GM12875 (cell line): ENCODE measurements at regions not wholly inside any gene's neighbourhood (a gene's known extent, or its start where the extent isn't known, plus 50 kb on each side); places are given as distances from the start of the nearest gene placed in this dataset.
"Not testable (repeated sequence)": the region's sequence is repeated elsewhere in the genome, so short reads cannot be mapped to it uniquely, and the experiment has no call there.

ENCODE experiments used
- H3K4me3 ChIP-seq: one replicate; pipeline ENCODE4 v1.5.1; 2011; ENCODE audit warnings: low read depth, low read length, control low read depth
- TF ChIP-seq, protein P1 (sequence below): IDR thresholded peaks from 2 replicates; pipeline ENCODE4 v1.5.1; 2011; ENCODE audit warnings: low read depth, mild to moderate bottlenecking, control low read depth, inconsistent platforms, low read length, moderate library complexity, borderline replicate concordance; ENCODE audit not compliant: insufficient read depth

DNA sequence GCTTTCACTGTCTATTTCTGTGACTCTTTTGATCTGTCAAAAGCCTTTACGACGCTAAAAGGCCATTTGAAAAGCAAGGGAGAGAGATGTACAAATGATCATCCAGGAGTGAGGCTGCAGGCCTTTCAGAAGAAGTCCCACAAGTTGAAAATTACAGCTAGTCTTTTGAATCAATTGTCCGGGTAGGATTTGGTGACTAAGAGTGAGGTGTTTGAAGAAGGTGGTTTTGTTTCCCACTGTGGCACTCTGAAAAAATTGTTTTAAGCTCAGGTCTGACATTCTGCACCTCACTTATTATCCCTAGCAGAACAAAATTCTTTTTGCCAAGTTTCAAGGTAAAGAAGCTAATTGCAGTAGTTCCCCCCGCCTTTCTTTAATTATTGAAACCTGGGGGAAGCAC, 50.8 kb upstream of the TMEM108 start:
- H3K4me3 ChIP-seq: no peak overlapping the region
- TF ChIP-seq, protein P1, sequence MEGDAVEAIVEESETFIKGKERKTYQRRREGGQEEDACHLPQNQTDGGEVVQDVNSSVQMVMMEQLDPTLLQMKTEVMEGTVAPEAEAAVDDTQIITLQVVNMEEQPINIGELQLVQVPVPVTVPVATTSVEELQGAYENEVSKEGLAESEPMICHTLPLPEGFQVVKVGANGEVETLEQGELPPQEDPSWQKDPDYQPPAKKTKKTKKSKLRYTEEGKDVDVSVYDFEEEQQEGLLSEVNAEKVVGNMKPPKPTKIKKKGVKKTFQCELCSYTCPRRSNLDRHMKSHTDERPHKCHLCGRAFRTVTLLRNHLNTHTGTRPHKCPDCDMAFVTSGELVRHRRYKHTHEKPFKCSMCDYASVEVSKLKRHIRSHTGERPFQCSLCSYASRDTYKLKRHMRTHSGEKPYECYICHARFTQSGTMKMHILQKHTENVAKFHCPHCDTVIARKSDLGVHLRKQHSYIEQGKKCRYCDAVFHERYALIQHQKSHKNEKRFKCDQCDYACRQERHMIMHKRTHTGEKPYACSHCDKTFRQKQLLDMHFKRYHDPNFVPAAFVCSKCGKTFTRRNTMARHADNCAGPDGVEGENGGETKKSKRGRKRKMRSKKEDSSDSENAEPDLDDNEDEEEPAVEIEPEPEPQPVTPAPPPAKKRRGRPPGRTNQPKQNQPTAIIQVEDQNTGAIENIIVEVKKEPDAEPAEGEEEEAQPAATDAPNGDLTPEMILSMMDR: no peak

DNA sequence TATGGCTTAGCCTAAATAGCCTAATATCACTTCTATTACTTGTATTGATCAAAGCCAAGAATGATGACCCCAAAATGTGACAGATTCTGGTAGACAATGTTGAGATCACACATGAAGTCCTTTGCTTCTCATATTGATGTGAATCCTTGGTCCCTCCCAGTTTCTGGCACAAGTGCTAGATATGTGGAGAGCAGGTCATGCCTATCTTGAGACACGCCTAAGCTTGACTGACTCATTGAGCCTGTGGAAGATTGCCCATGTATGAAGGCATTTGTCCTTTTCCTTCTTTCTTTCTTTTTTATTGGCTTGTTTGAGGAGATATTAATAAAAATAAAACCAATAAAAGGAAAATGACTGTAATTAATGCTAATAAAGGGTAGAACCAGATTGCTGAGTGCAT, 54.0 kb upstream of the TMEM108 start:
- TF ChIP-seq, protein P1: no peak
- no peak overlapping the region for H3K4me3 ChIP-seq

DNA sequence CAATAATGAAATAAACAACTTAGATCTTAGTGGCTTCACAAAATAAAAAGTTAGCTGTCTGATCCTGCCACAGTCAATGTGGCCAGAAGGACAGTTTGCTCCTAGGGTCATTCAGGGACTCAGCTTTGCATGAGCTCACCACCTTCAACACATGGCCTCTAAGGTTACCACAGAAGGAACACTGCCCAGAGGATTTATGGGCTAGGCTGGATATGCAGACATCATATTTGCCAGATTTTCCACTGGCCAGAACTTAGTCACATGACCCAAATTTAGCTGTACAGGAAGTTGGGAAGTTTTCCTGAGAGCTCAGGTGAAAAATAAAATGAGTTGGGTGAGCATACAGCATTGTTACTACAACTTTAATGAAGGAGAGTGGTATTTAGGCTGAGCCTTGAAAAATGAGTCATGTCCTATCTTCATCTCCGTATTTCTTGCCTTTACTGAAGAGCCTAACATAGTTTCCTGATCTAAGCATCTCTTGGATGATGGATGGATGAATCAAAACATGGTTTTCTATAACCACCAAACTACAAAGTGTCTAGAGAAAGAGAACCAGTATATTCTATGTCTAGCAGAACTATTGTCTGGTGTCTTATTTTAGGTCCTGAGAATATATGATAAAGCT, 54.9 kb upstream of the TMEM108 start:
- no peak overlapping the region for H3K4me3 ChIP-seq
- TF ChIP-seq, protein P1: no peak

DNA sequence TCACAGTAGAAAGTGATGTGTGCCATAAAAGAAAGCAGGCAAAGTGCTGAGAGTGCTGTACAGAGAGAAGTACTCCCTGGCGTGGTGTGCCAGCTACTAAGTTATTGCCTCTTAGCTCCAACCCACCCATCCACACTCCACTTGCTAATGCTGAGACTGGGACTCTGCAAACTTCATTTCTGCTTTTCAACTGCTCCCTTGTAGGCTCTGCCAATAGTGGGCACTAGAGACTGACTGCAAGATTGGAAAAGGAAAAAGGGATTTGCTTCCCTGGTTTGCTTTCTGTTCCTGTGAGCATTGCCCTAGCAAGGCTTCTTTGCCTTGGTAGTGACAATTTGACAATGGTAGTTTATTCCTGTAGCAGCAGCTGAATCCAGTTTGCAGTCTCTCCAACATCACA, 56.5 kb upstream of the TMEM108 start:
- no peak overlapping the region for H3K4me3 ChIP-seq
- TF ChIP-seq, protein P1: no peak

DNA sequence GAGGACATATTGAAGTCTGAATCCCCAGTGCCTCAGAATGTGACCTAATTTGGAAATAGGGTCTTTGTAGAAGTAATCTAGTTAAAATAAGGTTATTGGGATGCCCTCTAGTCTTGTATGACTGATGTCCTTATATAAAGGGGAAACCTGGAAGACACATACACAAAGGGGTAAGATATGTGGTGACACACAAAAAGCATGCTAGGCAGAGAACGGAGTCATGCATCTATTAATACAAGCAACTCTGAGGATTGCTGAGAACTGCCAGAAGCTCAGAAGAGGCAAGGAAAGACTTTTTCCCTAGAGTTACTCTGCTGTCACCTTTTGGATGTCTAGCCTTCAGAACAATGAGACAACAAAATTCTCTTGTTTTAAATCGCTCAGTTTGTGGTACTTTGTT, 58.1 kb upstream of the TMEM108 start:
- TF ChIP-seq, protein P1: no peak
- H3K4me3 ChIP-seq: no peak overlapping the region

DNA sequence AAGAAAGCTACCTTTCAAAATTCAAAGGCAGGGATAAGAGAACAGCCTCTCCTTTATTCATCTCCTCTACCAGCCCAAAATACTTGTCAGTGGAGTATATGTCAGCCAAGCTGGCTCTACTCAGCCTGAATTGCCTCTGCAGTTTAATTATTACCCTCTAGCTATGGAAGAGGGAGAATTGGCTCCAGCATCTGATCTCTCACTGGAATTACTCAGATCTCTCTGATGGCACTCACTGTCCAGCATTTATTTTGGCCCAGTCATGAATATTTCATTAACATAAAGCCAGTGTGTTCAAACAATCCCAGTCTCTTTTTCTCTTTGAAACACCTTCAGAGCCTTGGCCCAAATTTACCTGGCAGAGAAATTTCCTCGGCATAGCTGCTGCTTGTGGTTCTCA, 58.6 kb upstream of the TMEM108 start:
- TF ChIP-seq, protein P1: no peak
- H3K4me3 ChIP-seq: no peak overlapping the region

DNA sequence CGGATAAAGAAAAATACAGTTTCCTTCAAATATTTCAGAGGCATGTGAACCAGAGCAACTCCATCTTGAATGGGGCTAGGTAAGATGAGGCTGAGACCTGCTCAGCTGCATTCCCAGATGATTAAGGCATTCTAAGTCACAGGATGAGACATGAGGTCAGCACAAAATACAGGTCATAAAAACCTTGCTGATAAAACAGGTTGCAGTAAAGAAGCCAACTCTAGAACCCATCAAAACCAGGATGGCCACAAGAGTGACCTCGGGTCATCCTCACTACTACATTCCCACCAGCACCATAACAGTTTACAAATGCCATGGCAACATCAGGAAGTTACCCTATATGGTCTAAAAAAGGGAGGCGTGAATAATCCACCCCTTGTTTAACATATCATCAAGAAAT, 59.2 kb upstream of the TMEM108 start:
- not testable (repeated sequence) for H3K4me3 ChIP-seq

DNA sequence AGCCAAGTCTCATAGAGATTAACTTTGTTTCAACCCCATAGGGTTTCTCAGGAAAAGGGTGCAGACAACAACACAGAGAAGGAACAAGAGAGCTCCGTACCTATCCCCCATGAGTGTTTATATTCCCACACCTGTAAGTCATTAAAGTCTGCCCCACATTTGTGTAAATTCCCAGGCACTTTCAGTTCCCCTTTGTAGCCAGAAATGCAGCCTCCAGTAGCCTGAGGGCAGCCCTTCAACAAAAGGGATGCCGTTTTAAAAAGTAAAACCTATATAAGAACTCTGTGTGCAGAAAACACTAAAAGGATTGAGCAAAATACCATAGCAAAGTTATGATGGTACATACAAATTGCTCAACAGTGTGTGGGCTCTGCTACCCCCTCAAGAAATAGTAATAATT, 59.7 kb upstream of the TMEM108 start:
- no peak overlapping the region for H3K4me3 ChIP-seq
- TF ChIP-seq, protein P1: no peak
